ENCODE measurements at regions not wholly inside any gene's neighbourhood (a gene's known extent, or its start where the extent isn't known, plus 50 kb on each side); places are given as distances from the start of the nearest gene placed in this dataset.

DNA sequence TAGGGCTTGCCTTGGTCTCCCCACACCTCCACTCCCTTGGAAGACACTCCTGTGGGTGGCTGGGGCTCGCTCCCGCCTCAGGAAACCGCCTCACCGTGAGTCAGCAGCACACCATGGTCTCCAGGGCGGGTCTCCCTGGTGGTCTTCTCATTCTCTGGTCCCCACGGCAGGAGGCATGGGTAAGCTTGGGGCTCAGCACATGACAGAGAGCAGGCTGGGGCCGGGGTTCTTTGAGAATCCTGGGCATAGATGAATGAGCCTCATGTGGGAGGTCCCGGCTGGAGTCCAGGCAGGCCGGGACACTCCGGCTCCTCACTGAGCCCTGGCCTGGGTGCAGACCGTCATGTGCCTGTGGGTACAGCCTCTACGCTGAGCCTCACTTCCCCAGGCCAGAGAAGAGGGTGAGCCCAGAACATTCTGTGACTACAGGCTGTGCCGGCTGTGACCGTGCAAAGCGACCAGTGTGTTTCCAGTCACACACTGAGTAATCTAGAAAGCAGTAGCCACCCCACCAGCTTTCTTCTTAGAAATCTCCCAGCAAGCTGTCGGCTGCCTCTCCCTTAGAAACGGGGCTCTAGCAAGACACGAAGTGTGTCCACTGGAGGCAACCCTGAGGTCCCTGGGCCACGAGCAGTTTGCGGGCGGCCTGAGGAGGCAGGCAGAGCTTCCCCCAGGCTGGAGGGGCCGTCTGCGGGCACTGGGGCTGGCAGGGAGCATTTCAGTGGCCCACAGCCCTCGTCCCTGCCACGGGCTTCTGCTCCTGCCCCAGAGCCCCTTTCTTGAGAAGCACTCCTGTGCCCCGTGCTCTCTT is 93.1 kb downstream of the RHOB start:
- intact Hi-C loops (cut with DNase I; ENCODE audit: low total_unique reads), result no loop called here
- no peaks in the 10 kb centered on the region for H3K36me3 ChIP-seq (ENCODE audit: low read depth, missing control alignments)
- H3K4me3 ChIP-seq, result no peak overlapping the region
- TF ChIP-seq CTCF (IDR thresholded peaks at IDR 0.05), result no peak
- no peak for TF ChIP-seq POLR2A (IDR thresholded peaks at IDR 0.05)
- H3K4me1 ChIP-seq, result peaks cover 31% of the 10 kb centered on the region
- peak overlapping the region; percentile 82 to 89 for H3K27ac ChIP-seq
- whole genome bisulfite sequencing, 2 donors, result 54 to 74% methylated on average over 13 to 26 of the region's 26 CpGs
- H3K27me3 ChIP-seq, result no peaks in the 10 kb centered on the region
- H3K9me3 ChIP-seq, result no peaks in the 10 kb centered on the region
- DNase-seq, result peak; percentile 85

DNA sequence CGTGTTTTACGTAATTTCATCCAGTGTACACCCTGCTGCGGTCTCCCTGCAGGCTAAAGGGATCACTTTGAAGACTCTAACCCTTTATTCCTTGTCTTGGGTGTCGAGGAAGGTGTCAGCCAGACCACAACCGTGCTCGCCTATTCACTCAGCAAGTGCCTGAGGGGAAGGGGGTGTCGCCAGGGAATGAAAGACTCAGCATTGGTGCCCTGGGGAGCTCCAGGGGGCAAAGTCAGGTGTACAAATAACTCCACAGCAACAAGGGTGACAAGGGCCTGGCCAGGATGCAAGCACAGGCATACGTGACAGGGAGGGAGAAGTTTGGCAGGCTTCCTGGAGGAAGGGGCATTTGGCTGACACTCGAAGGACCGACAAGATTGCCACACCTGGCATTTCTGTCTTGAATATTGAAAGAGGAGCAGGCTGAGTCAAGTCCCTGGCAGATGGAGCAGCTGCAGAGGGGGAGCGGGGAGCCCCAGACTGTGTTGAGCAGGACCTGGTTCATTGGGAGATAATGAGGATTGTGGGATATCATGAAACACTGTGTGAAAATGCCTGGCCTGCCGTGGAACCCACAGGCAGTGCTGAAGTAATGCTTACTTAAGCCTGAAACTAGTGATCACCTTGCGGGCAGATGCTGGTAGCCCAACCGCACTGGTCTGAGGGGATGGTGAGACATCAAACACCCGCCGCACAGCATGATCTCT is 93.9 kb downstream of the RHOB start:
- Histone ChIP-seq H3K9me3 (no peaks in the 10 kb centered on the region), H3K4me1 (peaks cover 27% of the 10 kb centered on the region), H3K27ac (peak overlapping the region; percentile 82 to 89), H3K4me3 (no peak overlapping the region), H3K36me3 (ENCODE audit: low read depth, missing control alignments) (no peaks in the 10 kb centered on the region), H3K27me3 (no peaks in the 10 kb centered on the region)
- TF ChIP-seq POLR2A (IDR thresholded peaks at IDR 0.05) (no peak), CTCF (IDR thresholded peaks at IDR 0.05) (no peak)
- 88 to 90% methylated on average over 14 to 16 of the region's 16 CpGs for WGBS, 2 donors
- DNase-seq, result no peak
- intact Hi-C loops (cut with DNase I; ENCODE audit: low total_unique reads), result no loop called here

DNA sequence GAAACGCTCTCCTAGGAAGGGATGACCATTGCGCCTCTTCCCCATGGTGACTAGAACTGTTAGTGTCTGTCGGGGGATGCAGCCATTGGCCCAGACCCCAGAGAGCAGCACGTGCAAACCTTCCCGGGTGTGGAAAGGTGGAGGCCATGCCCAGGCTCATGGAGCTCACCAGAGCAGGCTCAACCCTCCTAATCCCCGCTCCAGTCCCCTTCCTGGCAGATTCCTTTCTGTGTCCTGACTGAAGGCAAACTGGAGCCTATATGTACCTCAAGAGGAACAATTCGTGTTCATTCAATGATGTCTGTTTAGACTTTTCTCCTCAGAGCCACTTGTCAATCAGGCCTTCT is 94.4 kb downstream of the RHOB start:
- no peak for TF ChIP-seq POLR2A (IDR thresholded peaks at IDR 0.05)
- Histone ChIP-seq H3K9me3 (no peaks in the 10 kb centered on the region), H3K27me3 (no peaks in the 10 kb centered on the region), H3K36me3 (ENCODE audit: low read depth, missing control alignments) (no peaks in the 10 kb centered on the region), H3K4me1 (peaks cover 26% of the 10 kb centered on the region), H3K27ac (no peak overlapping the region), H3K4me3 (no peak overlapping the region)
- WGBS, 2 donors, result 87 to 100% methylated on average over 5 to 7 of the region's 7 CpGs
- intact Hi-C loops (cut with DNase I; ENCODE audit: low total_unique reads), result no loop called here
- DNase-seq, result no peak

DNA sequence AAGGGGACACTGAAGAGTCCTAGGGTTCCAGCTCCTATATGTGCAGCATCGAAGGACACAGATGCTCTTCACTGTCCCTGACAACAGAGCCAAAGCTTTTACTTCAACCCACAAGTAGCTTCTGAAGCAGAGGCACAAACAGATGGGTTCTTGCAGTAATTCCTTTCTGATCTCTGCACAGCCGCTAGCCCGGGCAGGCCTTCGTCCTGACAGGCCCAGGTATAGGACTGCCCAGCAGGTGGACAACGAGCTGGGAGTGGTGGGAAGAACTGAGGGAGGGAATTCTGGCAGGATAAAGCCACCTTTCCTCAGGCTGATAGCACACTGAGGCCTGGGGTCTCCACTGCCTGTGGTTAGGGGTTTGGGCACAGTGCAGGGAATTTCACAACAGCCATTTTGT is 94.8 kb downstream of the RHOB start:
- no peaks in the 10 kb centered on the region for H3K27me3 ChIP-seq
- 93 to 95% methylated on average over 4 to 5 of the region's 5 CpGs for WGBS, 2 donors
- H3K4me3 ChIP-seq, result no peak overlapping the region
- DNase-seq, result no peak
- peaks cover 23% of the 10 kb centered on the region for H3K4me1 ChIP-seq
- intact Hi-C loops (cut with DNase I; ENCODE audit: low total_unique reads), result no loop called here
- no peaks in the 10 kb centered on the region for H3K36me3 ChIP-seq (ENCODE audit: low read depth, missing control alignments)
- H3K27ac ChIP-seq, result no peak overlapping the region
- TF ChIP-seq POLR2A (IDR thresholded peaks at IDR 0.05), result no peak
- no peak for TF ChIP-seq CTCF (IDR thresholded peaks at IDR 0.05)
- H3K9me3 ChIP-seq, result no peaks in the 10 kb centered on the region

DNA sequence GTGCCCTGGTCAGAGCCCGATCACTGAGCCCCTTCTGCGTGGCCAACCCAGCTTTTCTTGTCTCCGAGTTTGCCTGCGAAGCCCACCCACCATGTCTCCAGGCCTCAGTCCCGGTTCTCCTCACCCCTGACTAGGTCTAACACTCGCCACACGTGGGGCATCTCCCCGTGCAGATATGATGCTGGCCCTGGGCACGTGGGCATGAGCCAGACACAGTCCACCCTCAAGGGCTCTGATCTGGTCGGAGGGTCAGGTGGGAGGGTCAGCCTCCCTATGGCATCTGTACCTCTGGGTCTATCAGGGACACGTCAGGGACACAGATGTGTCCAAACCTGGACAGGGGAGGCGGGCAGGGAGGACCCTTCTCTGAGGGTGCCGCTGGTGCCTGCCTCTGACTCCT is 95.4 kb downstream of the RHOB start:
- no peaks in the 10 kb centered on the region for H3K36me3 ChIP-seq (ENCODE audit: low read depth, missing control alignments)
- no peak overlapping the region for H3K27ac ChIP-seq
- H3K4me3 ChIP-seq, result no peak overlapping the region
- intact Hi-C loops (cut with DNase I; ENCODE audit: low total_unique reads), result no loop called here
- H3K27me3 ChIP-seq, result no peaks in the 10 kb centered on the region
- H3K9me3 ChIP-seq, result no peaks in the 10 kb centered on the region
- no peak for DNase-seq
- TF ChIP-seq POLR2A (IDR thresholded peaks at IDR 0.05) (no peak), CTCF (IDR thresholded peaks at IDR 0.05) (no peak)
- 95 to 96% methylated on average over 8 to 12 of the region's 13 CpGs for WGBS, 2 donors
- H3K4me1 ChIP-seq, result peaks cover 17% of the 10 kb centered on the region
